SKM-1 (cell line): ENCODE measurements at regions not wholly inside any gene's neighbourhood (a gene's known extent, or its start where the extent isn't known, plus 50 kb on each side); places are given as distances from the start of the nearest gene placed in this dataset.

Experiments
- DNase-seq: peaks from one replicate; lab custom pipeline; 2025; ENCODE audit not compliant: unreplicated experiment; lab: John Stamatoyannopoulos, UW

DNA sequence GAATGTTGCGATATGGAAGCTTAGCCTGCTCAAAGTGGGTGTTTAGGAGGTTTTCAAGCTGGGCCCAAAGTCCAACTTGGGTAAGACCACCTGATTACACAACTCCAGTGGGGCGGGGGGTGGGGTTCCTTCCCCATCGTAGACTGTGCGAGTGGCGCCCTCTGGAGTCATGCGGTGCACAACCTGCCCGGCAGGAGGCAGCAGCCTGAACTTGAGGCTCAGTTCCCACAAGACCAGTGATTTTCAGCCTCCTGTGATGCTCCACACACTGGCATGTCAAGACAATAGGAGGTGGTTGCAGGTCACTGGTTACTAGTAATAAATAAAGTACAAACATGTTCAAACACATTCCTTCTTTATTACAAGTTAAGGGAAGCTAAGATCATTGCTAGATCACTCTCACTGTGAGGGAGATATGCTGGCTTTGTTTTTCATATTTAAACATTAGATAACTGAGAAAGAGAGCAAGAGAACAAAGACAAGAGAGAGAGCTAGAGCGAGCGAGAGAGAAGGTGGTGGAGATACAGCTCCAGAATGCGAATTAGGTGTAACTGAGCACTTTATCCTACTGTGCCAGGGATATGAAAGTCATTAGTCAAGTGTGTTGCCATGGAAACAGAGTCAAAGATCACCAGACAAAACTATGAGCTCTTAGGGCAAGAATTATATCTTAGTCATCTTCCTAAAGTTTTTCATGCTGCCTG is 97.4 kb upstream of the BMPER start:
- DNase-seq, result no peak

DNA sequence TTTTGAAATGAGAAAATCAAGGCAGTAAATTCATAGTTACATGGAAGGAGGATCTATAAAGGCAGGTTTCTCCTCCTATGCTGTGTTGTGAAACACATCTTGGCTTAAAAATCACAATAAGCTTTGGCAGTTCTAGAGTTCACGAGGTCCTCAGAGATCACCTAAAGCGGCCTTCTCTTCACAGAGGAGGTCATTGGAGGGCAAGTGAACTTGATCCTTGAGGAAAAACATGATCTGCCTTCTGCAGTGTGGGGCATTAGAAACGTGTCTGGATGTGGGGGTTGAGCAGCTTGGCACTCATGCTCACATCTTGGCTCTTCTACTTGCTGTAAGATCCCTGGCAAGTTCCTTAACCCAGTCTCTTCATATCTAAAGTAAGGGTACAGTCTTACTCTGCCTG is 96.1 kb upstream of the BMPER start:
- DNase-seq, result no peak

DNA sequence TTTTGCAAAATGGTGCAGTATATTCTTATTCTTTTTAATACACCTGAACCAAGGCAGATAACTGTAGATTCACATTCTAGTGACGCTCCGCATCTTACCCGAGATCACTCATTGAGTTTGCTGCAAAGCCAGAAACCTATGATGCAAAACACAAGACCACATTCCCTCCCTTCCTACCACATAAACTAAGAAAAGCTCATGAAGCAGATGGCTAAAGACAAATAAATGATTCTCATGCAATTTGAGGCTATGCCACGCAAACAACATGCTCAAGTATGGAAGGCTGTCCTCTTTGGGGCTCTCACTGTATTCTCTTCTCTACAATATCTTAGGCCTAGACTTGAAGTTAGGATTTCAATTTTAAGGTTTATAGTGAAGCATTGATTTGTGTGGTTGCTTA is 95.0 kb upstream of the BMPER start:
- no peak for DNase-seq

DNA sequence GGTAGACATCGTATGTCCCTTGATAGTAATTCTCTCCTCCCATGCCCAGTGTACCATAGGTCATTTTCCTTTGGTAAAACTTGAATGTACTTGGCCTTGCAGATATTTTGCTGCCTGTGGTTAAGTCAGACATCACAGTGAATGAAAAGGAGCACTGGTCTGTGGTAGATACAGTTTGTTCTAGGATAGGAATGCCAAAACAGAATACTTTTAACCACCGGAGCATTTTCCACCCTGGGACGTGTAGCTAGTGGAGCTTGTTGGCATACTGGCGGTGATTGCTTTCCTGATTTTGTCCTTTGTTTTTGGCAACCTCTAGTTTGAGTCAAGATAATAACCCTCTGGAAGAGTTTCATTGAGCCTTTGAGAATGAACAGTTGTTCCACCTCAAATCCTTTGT is 92.0 kb upstream of the BMPER start:
- no peak for DNase-seq

DNA sequence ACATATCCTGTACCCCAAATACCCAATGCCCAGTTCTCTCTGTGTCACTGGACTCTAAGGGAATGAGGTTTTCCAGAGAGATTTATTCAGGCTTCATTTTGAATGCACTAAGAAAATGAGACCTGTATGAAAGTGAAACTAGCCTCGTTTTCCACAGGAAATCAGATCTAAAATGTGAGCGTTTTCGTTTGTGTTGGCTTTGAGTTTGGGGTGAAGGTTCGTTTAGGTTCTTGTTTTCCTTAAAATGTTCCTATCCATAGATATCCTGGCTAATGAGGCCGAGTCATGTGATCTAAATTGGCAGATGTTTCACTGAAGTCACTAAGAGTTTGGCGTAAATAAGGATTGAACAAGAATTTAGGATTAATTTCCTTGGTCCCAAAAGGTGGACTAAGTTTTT is 90.9 kb upstream of the BMPER start:
- DNase-seq, result no peak

DNA sequence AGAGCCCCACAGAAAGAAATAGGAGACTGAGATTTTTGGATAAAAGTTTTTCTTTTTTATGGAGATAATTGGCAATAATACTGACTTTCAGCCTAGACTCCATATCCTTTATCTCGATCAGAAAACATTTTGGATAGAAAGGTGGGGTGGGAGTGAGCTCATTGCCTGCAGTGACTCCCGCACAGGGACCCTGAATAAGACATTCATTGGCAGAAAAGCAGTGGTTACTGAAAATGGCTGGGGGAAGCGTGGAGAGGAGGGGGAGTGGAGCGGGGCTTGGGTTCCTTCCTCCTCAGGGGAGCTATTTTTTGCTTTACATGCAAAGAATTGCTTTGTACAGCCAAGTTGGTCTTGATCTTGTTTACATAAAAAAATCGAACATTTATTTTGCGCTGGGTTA is 90.4 kb upstream of the BMPER start:
- no peak for DNase-seq

DNA sequence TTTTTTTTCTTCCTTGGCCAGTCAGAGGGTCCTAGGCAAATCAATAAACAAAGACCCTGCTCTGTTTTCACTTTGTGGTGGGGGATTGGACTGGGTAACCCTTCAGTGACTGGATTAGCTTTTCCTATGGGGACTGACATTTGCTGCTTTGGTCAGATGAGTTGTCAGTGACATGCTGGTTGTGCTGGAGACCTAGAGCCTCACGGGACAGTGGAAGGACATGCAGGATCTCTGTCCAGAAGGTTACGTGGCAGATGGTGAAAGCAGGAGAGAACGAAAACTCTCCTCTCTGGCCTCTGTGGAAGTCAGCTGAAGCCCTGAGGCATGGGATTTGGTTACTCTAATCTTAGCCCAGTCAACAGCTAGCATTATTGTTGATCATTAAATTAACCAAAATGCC is 90.0 kb upstream of the BMPER start:
- DNase-seq, result no peak

DNA sequence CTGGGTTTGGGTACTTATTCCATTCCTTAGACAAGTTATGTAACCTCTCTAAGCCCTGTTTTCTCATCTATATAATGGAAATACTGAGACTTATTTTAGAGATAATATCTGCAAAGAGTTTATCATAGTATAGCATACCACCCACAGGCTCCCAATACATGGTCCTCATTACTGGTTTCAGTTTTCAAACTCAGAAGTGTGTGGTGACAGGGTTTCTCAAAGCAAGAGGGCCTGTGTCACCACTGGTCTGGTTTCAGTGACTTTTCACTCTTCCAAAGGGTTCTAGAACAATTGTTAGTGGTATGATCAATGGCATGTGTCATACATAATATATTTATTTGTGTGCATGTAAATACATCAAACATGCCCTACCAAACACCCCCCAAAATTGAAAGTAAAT is 89.2 kb upstream of the BMPER start:
- no peak for DNase-seq

DNA sequence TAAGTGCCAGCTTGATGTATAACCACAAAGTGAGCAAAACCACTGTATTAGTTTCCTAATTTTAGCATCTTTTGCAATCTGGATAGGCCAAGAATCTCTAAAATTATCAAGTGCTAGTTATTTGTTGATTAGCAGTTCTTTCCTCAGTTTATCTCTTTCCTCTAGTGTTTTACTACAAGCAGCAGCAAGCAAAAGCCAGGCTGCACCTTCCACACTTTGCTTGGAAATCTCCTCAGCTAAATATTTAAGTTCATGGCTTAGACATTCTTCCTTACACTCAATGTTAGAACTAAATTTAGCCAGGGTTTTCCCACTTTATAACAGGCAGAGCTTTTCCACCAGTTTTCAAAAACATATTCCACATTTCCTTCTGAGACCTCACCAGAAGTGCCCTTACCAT is 85.7 kb upstream of the BMPER start:
- no peak for DNase-seq

DNA sequence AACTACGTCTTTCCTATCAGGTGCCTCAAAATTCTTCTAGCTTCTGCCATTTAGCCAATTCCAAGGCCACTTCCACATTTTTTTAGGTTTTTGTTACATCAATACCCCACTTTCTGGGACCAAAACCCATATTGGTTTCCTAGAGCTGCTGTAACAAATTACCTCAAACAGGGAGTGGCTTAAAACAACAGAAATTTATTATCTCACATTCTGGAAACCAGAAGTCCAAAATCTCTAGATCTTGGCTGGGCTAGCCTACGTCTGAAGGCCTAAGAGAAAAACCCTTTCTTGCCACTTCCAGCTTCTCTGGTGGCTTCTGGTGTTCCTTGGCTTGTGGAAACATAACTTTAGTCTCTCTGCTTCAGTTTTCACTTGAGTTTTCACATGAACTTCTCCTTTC is 85.1 kb upstream of the BMPER start:
- no peak for DNase-seq

DNA sequence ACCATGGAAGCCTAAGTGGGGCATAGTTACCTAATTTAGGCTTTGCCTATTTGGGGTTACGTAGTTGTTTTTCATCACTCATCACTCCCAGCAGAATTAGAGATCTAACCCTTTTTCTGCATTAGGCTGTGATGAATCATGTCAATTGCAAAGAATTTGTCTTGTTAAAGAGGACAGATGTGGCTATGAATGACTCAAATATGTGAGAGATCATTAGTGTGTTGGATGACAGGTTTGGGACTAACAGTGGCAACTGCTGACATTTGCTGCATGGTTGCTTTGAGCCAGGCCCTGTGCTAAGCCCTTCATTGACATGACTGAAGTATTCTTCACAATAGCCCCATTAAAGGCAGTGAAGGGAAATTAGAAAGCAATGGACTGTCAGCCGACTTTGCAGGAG is 83.4 kb upstream of the BMPER start:
- no peak for DNase-seq

DNA sequence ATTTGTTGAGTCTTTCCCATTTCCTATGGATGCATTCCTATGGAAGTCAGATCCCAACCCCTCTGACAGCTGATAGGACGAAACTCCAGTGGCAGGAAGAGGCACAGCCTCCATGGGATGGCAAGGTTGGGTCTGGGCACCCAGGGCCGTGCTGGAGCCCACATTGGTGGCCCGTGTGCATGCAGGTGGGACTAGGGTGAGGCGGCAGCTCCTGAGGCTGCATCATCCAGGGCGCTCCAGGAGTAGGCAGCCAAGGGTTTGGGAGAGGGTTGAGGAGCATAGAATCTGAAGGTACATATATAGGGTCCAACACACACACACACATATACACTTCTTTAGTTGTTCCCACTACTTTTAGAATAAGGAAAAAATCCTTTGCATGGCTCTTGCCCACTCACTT is 81.4 kb upstream of the BMPER start:
- DNase-seq, result no peak

DNA sequence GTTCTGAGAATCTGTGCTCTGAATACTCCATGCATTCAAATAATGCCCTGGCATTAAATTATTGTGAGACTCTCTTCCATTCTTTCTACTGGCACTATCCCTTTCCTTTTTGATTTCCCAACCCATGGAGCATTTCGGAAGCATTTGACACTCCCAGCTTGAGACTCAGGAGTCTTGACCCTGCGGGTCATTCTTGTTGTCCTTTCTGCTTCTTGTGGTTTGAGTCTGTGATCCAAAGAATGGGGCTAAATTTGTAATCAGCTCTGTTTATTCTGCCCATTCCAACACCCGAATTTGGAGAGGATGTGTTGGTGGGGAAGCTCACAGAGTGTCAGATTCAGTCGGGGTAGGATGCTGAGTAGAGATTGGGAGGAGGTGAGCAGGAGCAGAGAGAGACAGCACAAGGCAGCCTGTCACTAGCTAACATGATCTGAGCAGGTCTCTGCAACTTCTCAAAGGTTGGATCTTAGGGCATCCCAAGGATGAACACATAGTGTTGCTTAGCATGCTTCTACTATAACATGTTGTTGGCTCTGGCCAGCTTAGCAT is 80.4 kb upstream of the BMPER start:
- no peak for DNase-seq

DNA sequence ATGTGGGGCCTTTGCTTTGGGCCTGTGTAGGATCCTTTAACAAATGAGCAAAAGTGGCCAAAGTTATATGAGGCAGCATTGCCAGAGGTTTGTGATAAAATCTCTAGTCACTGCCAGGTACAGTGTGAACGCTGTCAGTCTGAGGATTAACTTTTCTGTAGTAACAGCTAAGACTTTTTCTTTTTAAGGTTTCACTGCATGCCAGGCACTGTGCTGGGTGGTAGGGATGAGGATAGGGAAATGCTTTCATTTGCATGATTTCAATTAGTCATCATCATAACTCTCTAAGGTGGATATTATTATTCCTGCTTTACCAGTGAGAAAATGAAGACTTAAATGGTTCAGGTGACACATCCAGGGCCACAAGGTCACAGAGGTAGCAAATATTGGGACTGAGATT is 79.7 kb upstream of the BMPER start:
- no peak for DNase-seq

DNA sequence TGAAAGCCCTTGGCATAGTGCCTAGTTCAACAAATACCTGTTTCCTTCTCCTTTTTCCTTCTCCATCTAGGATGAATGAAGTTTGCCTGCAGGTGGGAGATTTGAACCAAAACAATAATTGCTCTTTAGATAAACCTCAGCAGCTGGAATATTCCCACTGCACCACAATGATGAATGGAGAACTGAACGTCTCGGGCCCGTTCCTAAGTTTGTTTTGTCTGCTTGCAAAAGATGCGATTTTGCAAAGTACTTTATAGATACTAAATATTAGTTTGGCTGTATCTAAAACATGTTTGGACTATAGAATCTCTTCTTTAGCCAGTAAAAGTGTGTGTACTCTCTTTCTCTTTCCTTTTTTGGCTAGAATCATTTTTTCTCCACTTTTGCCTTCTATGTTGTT is 75.8 kb upstream of the BMPER start:
- no peak for DNase-seq

DNA sequence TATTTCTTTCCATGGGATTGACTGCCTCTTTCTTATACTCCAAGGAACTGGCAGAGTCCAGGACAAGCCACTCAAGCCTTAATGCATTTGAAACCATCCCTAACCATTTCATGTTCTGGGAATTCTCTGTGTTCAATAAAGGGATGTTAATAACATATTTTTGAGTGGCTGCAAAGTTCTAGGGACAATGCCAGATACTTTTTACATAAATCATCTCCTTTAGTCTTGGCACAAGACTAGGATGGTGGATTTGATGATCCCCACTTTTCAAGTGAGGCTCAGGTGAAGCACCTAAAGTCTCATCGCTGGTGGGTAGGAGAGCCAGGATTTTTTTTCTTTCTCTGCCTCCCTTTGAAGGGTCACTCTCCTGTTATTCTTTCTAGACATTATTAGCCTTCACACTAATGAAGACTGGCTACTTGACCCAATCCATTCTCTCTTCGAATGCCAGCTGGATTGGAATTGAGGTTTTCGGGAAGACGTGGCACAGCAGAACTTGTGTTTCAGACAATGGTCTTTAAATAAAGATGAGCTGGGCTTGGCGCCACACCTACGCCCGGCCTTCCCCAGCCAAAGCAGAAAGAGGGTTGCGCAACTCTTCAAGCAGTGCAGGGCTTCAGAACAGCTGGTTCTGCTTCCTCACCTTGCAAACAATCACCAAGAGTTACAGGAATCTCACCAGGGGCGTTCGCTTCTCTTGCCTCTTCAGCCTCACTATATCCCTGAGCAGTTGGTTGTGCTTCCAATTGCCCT is 73.8 kb upstream of the BMPER start:
- DNase-seq, result no peak

DNA sequence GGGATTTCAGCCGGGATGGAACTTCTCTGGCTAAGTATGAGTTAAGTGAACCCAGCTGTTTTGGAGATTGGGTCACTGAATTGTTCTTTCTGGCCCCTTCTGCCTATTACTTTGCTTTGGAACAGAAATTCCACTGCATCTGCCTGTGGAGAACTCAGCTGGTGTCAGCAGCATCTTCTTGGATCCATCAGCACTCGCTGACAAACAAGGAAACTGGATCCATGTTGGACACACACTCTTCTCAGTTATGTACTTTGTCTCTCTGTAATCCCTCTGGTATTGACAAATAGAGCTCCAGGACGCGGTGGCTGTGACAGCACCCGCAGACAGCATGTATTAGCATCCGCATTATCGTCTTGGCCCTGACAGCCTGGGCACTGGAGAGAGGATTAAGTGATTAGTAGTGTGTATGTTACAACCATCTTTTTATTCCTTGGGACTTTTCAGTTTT is 73.0 kb upstream of the BMPER start:
- DNase-seq, result no peak

DNA sequence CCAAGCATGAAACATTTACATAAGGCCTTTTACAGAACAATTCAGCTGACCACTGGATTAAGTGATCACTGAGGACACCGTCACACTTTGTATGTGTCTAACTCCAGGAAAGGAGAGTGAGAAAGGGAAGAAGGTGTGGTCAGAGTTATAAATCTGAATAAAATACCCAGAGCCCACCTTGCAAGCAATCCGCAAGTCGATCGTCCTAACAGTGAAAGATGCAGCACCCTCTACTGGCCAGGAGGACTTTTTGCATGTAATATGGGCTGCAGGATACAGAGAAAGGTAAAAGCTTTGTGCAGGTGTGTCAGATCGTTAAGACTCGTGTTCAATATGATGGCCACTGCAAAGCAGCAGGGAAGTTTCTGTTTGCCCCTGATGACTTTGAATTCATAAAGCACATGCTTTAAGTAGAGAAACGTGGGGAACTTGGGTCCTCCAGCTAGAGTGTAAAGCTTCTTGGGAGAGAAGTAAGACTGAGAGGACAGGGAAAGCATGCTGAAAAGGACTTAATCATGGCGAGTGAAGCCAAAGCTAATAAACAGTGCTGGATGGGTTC is 68.5 kb upstream of the BMPER start:
- DNase-seq, result no peak

DNA sequence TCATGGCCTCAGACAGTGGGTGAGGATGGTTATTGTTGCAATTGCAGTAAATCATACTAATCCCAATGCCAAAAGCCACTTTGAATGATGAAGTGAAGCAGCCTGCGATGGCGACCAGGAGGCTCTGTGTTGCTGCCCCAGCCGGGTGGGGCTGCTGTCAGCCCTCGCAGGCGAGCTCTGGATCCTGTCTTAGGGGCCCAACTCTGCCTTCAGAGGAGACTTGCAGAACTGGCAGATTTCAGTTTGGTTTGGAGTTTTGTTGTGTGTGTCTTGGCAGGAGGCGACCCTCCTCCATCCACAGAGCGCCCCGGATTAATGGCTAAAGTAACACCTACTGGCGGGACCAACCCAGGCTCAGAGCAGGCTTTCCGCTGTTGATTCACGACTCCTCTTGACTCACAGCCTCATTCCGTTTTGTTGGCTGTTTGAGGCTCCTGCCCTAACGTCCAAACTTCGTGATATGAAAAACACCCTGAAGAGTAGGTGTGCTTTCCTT is 67.9 kb upstream of the BMPER start:
- no peak for DNase-seq

DNA sequence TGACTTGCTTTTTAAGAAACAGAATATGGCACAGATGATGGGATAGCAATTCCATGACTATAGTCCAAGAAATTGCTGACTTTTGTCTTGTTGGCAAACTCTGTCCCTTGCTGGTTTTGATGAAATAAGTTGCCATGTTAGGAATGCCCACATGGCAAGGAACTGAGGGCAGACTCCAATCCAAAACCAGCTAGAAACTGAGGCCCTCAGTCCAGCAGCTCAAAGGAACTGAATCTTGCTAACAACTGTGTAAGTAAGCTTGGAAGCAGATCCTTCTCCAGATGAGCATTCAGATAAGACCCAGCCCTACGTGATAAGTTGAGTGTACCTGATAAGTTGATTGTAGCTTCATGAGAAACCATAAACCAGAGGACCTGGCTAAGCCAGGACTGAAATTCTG is 64.3 kb upstream of the BMPER start:
- DNase-seq, result no peak

DNA sequence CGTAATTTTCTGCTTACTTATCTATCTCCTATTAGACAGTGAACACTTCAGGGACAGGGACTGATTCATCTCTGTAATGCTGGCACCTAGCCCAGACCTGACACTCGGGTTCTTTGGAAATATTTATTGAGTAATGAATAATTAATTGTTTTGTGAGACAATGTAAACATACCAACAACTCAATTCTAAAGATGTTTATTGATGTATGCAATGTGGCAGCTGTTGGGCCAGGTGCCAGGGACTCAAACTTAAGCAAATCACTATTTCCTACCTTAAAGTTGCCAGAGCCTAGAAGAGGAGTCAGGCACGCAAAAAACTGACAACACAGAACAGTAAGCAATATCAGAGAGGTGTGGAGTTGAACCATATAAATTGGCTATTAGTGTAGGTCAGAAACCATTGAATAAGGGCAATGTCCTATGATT is 63.6 kb upstream of the BMPER start:
- DNase-seq, result no peak

DNA sequence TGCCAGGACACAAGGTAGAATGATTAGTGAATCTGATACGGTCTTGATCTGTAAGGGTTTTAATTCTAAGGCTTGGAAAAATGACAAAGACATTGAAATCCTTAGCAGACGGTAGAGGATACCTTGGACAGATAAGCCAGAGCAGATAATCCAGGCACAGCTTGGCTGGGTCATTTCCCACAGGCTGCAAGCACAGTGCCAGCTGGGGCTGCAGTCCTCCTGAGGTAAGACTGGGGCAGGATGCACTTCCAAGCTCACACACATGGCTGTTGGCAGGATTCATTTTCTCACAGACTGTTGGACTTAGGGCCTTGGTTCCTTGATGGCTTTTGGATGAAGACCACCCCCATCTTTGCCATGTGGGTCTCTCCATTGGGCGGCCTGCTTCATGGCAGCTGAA is 63.2 kb upstream of the BMPER start:
- no peak for DNase-seq
